Left colon (tissue), 2 donors: ENCODE measurements at regions not wholly inside any gene's neighbourhood (a gene's known extent, or its start where the extent isn't known, plus 50 kb on each side); places are given as distances from the start of the nearest gene placed in this dataset.

Experiments used
- ATAC-seq: fragments of 200-7000 bp; cut with Tn5 transposase; one replicate; pipeline ENCODE4 v1.9.1; 2020; ENCODE audit warnings: mild to moderate bottlenecking, moderate library complexity
- DNase-seq, 2 donors: peaks; one replicate each; pipeline ENCODE4 v3.0.0-alpha.2; 2020
- intact Hi-C, 2 donors: fragments of 100-400 bp; cut with DNase I in 1 of 2; cut with micrococcal nuclease in 1 of 2; formaldehyde crosslinking; loops; one replicate each; pipeline versions ENCODE4 v1.11.2 to v1.14.0; 2022; cut with DNase I, micrococcal nuclease
- donor health status: DM: no; HTN: no; CAD: no.
- donor health status: DM: yes; HTN: yes; CAD: no.

DNA sequence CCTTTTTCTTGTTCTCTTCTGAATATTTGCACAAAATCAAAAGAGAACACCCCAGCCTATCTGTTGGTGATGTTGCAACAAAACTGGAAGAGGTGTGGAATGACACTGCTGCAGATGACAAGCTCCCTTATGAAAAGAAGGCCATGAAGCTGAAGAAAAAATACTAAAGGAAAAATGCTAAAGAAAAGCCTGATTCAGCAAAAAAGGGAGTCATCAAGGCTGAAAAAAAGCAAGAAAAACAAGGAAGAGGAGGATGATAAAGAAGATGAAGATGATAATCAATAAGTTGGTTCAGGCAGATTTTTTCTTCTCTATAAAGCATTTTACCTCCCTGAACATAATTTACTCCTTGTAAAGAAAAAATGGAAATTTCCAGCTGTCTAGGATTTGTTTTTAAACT lies 1538.8 kb downstream of the RPA4 start:
- intact Hi-C loops, result no loop called here
- no peak for DNase-seq
- ATAC-seq, result no peak

DNA sequence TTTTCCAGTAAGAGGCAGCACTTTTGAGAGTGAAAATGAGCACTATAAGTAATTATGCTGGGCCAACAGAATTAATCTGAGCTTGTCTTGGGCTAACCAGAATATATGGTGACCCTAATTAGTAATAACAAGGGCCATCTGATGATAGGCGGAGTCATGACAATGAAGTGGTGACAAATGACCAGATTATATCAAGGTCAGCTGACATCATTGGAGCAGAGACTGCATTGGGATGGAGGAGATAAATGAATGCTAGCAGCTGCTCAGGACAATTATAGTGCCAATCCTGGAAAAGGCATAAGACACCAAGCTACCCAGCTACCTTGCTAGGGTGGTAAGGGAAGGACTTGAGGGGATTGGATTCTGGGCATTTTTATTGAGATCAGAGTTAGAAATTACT lies 1548.7 kb downstream of the RPA4 start:
- ATAC-seq (no peak), DNase-seq (no peak)
- intact Hi-C loops, result no loop called here

- no peak for ATAC-seq
- intact Hi-C loops, result no loop called here
- no peak for DNase-seq
These were observed 1564.8 kb downstream of the RPA4 start for GRCh38 chrX:98448524-98448923.

DNA sequence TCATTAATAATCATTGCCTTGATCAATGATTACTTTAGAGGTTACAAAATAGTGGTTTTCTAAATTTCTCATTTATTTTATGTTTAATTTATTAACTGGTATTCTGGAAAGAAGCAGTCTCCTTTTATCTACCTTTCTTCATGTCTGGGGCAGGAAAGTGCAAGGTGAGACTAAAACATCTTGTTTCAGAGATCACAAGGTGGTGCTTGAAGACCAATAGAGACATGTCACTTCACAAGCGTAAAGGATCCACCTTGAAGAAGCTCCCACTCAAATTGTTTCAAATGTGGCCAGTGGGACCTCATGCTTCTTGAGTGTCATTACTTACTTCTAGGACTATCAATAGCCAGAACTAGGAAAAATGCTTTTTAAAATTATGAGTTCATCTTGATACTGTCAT lies 1568.7 kb downstream of the RPA4 start:
- intact Hi-C loops, result no loop called here
- ATAC-seq (no peak), DNase-seq (no peak)

DNA sequence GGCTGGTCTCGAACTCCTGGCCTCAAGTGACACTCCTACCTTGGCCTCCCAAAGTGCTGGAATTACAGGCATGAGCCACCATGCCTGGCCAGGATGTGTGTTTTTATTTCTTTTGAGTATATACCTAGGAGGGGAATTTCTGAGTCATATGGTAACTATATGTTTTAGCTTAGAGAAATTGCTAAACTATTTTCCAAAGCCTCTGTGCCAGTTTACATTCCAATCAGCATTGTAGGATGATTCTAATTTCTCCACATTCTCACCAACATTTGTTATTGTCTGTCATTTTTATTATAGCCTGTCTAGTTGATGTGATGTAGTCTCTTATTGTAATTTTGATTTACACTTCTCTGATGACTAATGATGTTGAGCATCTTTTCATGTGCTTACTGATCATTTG lies 1576.0 kb downstream of the RPA4 start:
- intact Hi-C loops, result no loop called here
- no peak for DNase-seq
- ATAC-seq, result no peak

DNA sequence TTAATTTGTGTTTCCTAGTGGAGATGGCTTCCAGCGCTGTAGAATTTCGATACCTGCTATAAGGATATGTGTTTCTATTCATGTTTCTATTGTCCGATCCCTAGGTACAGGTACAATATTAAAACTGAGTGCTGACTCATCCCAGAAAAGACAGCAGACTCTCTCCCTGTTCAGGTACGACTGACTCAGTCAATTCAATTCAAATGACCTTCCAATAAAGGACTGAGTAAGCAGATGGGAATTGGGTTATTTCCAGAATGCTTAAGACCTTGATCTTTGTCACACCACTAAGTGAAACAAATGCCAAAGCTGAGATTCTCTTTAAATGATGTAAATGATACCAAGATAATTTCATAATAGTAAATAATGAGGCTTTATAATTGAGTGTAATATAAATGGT lies 1596.9 kb downstream of the RPA4 start:
- ATAC-seq (no peak), DNase-seq (no peak)
- intact Hi-C loops, result no loop called here

DNA sequence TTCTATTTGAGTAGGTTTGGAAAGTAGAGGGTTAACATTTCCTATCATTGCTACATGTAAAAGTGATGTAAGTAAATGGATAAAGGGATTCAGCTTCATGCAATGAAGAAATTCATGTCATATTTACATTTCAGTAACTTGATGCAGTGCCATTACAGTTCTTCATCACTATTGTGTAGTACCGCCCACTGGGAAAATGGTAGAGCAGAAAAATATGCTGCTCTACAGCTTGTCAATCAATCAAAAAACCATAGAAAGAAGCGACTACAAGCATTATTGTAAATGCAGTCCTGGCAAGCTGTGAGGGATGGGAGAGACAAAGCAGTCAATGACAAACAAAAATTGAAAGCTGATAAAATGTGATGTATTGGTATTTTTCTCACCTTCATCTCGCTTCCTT lies 1597.9 kb downstream of the RPA4 start:
- ATAC-seq (no peak), DNase-seq (no peak)
- intact Hi-C loops, result no loop called here

DNA sequence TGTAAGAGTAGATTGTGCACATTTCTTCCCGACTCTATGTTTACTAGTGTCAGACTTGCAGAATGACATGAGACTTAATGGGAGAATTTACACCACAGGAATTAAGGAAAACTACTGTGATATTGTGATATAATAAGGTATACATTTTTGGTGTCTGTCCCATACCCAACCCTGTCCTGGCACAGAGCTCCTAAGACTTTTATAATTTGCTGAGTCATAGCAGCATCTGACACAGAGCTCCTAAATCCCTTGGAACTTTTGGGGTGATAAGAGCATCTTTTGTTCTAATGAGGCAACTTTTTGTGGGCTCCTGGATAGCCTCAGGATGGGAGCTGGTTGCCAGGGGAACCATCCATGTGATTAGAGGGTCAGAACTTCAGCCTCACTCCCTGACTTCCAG lies 1607.0 kb downstream of the RPA4 start:
- no peak for DNase-seq
- ATAC-seq, result no peak
- intact Hi-C loops, result no loop called here

DNA sequence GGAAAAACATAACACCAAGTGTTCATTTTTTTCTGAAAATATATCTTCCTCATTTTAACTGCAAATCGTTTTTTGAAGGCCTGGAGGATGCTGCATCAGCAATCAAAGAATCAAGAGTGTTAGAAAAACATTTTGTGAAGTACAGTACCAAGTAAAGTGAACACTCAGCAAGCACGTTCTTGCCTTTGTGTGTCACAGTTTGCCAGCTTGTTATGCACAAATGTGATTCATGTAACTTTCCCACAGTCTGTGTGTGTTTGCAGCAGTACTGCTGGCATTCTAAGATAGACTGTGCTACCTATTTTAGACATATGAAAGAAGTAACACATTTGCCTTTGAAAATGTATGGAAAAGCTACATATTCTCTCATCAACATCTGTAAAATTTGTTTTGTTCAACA lies 1617.7 kb downstream of the RPA4 start:
- ATAC-seq (no peak), DNase-seq (no peak)
- intact Hi-C loops, result no loop called here

DNA sequence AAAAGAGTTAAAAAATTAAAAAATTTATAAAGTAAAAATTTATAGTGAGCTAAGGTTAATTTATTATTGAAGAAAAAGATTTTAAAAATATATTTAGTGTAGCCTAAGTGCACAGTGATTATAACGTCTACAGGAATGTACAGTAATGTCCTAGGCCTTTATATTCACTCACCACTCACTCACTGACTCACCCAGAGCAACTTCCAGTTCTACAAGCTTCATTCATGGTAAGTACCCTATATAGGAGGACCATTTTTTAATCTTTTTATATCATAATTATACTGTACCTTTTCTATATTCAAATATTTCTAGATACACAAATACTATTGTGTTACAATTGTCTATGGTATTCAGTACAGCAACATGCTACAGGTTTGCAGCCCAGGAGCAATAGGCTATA lies 1623.2 kb downstream of the RPA4 start:
- no peak for ATAC-seq
- intact Hi-C loops, result no loop called here
- no peak for DNase-seq

GRCh38 chrX:98514032-98514431 lies 1630.3 kb downstream of the RPA4 start:
- DNase-seq (no peak), ATAC-seq (no peak)
- intact Hi-C loops, result no loop called here

GRCh38 chrX:98516120-98516519 lies 1632.4 kb downstream of the RPA4 start:
- DNase-seq (no peak), ATAC-seq (no peak)
- intact Hi-C loops, result no loop called here

- intact Hi-C loops, result no loop called here
- ATAC-seq, result no peak
- no peak for DNase-seq
These were observed 1639.3 kb downstream of the RPA4 start for GRCh38 chrX:98523026-98523425.

- no peak for ATAC-seq
- intact Hi-C loops, result no loop called here
- DNase-seq, result no peak
These were observed 1639.8 kb downstream of the RPA4 start for GRCh38 chrX:98523521-98523920.

DNA sequence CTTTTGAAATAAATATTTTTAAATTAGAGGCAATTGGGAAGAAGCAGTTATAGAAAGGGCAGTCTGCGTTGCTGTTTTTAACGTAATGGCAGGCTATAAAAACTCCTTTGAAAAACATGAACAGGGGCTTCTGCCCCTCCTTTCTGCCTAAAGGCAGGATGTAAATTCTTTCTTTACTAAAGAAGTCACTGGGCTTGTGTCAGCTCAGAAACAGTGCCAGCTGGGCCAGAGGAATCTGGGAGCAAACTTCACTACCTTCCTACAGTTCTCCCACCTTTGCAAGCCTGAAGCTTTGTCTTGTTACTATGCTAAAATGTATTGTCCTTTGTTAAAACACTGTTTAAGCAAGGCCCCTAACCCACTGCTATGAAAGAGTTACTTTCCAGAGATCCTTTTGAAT lies 1664.8 kb downstream of the RPA4 start:
- ATAC-seq, result no peak
- no peak for DNase-seq
- intact Hi-C loops, result no loop called here

GRCh38 chrX:98568795-98569194 lies 1685.1 kb downstream of the RPA4 start:
- ATAC-seq, result no peak
- intact Hi-C loops, result no loop called here

DNA sequence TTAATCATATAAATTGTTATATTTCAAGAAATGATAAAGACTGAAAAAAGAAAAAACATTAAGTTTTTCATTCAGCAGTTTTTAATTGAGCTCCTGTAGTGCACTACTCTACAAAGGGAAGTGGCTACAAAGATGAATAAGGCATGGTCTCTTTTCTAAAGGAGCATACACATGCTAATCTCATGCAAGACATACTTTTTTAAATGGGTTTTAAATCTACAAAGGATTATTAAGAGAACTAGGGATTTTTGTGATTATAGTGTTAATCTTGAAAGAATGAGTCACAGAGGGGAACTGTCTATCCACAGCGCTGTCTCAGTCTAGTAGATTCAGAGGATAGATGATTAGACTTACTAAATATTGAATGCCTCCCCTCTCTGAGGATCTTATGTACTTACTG lies 1722.2 kb downstream of the RPA4 start:
- ATAC-seq, result no peak

More at GRCh38 chrX:98568795-98569194, 1685.1 kb downstream of the RPA4 start:
- no peak for DNase-seq

DNA sequence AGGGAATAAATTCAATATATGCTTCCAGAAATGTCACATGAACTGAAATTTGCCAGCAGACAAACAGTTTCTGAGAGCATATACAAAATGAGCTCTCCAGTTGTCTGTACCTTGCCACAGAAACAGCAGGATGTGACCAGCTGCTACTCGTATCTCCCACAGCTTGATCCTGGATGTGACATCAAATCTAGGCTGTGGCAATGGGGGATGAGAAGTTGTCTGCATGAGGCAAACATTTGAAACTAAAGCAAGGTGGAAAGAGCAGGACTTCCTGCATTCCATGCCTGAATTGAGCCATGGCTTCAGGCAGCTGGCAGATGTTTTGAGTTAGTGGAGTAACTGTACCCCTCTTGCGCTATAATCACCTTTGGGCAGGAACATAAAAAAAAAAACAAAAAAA lies 1724.0 kb downstream of the RPA4 start:
- no peak for ATAC-seq
- DNase-seq, result no peak
- intact Hi-C loops, result no loop called here

More for the DNA sequence above, 1722.2 kb downstream of the RPA4 start:
- intact Hi-C loops, result no loop called here
- no peak for DNase-seq

DNA sequence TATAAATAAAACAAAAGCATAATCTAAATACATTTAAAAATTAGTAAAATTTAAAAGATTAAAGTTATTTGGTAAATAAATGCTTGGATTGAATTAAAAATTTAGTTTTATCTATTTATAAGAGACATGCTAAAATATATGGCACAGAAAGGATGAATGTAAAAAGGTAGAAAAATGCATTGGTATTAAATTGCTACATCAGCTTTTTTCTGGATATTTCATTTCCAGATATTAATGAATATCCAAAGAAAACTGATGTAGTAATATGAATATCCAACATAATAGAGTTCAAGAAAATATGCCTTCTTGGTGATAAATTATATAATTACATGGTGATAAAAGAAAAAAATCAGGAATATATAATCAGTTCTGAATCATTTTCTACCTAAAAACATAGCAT lies 1743.9 kb downstream of the RPA4 start:
- intact Hi-C loops, result no loop called here
- ATAC-seq (no peak), DNase-seq (no peak)

GRCh38 chrX:98637451-98637850 lies 1753.7 kb downstream of the RPA4 start:
- intact Hi-C loops, result no loop called here
- ATAC-seq (no peak), DNase-seq (no peak)

GRCh38 chrX:98646351-98646750 lies 1762.6 kb downstream of the RPA4 start:
- ATAC-seq (no peak), DNase-seq (no peak)
- intact Hi-C loops, result no loop called here

DNA sequence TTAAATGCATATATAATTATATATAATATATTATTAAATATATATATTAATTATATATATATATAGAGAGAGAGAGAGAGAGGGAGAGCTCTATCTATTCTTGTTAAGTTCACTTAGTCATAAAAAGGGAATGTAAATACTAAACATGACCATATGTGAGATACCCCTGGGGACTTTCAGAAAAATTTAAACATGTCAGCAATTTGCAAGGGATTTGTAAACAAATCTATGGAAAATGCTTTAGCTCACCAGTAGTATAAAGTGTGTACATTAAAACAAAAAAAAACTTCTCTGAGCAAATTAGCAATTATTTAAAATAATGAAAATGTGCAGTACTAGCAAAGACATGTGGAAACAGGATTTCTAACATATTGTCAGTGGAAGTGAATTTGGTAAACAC lies 1755.5 kb downstream of the PCDH19 start:
- ATAC-seq (no peak), DNase-seq (no peak)
- intact Hi-C loops, result no loop called here
